Trophoblast cell (in vitro differentiated cells and primary cell): ENCODE measurements at regions not wholly inside any gene's neighbourhood (a gene's known extent, or its start where the extent isn't known, plus 50 kb on each side); places are given as distances from the start of the nearest gene placed in this dataset.

Experiments used
- DNase-seq, 2 donors: peaks; one replicate each; pipeline ENCODE4 v3.0.0-alpha.2; 2016
- H2AFZ ChIP-seq: 2 replicates; pipeline ENCODE4 v1.6.1; 2013; ENCODE audit warnings: low read length, moderate library complexity, mild to moderate bottlenecking; ENCODE audit not compliant: insufficient read depth, poor library complexity
- H2AK5ac ChIP-seq: 2 replicates; pipeline ENCODE4 v1.6.1; 2013; ENCODE audit warnings: mild to moderate bottlenecking, low read length
- H2BK120ac ChIP-seq: 2 replicates; pipeline ENCODE4 v1.6.1; 2013; ENCODE audit warnings: low read length, mild to moderate bottlenecking, moderate library complexity; ENCODE audit not compliant: insufficient read depth, poor library complexity
- H2BK12ac ChIP-seq: 2 replicates; pipeline ENCODE4 v1.6.1; 2013; ENCODE audit warnings: mild to moderate bottlenecking, low read length, moderate library complexity
- H2BK5ac ChIP-seq: 2 replicates; pipeline ENCODE4 v1.6.1; 2013; ENCODE audit warnings: low read length, low read depth, moderate library complexity, mild to moderate bottlenecking; ENCODE audit not compliant: poor library complexity
- H3K14ac ChIP-seq: 2 replicates; pipeline ENCODE4 v1.6.1; 2013; ENCODE audit warnings: mild to moderate bottlenecking, low read length
- H3K18ac ChIP-seq: 2 replicates; pipeline ENCODE4 v1.6.1; 2013; ENCODE audit warnings: mild to moderate bottlenecking, low read length
- H3K23ac ChIP-seq: 2 replicates; pipeline ENCODE4 v1.6.1; 2013; ENCODE audit warnings: low read length
- H3K27ac ChIP-seq: 2 replicates; pipeline ENCODE4 v1.5.1; 2013; ENCODE audit warnings: low read depth, mild to moderate bottlenecking, inconsistent platforms, low read length, moderate library complexity
- H3K27me3 ChIP-seq: 2 replicates; pipeline ENCODE4 v1.6.1; 2013; ENCODE audit warnings: inconsistent platforms, mild to moderate bottlenecking, low read length, moderate library complexity; ENCODE audit not compliant: insufficient read depth
- H3K36me3 ChIP-seq, 2 experiments: 1 replicate in 1 of 2; 2 replicates in 1 of 2; pipeline ENCODE4 v1.6.1; 2013; ENCODE audit warnings: low read length in 2 of 2, mild to moderate bottlenecking in 2 of 2, moderate library complexity in 1 of 2; ENCODE audit not compliant: insufficient read depth in 2 of 2, control insufficient read depth in 1 of 2
- H3K4ac ChIP-seq: 2 replicates; pipeline ENCODE4 v1.6.1; 2013; ENCODE audit warnings: low read depth, mild to moderate bottlenecking, low read length, moderate library complexity
- H3K4me1 ChIP-seq, 2 experiments: 1 replicate in 1 of 2; 2 replicates in 1 of 2; pipeline ENCODE4 v1.6.1; 2013; ENCODE audit warnings: low read length in 2 of 2, mild to moderate bottlenecking in 2 of 2, moderate library complexity in 1 of 2; ENCODE audit not compliant: insufficient read depth in 2 of 2, control insufficient read depth in 1 of 2
- H3K4me2 ChIP-seq: 2 replicates; pipeline ENCODE4 v1.6.1; 2013; ENCODE audit warnings: inconsistent platforms, mild to moderate bottlenecking, low read length, moderate library complexity
- H3K4me3 ChIP-seq: 2 replicates; pipeline ENCODE4 v1.5.1; 2013; ENCODE audit warnings: mild to moderate bottlenecking, low read depth, low read length, inconsistent platforms
- H3K79me1 ChIP-seq: one replicate; pipeline ENCODE4 v1.6.1; 2013; ENCODE audit warnings: low read length
- H3K79me2 ChIP-seq: 2 replicates; pipeline ENCODE4 v1.6.1; 2013; ENCODE audit warnings: low read length, mild to moderate bottlenecking; ENCODE audit not compliant: control insufficient read depth, insufficient read depth, poor library complexity
- H3K9ac ChIP-seq: 2 replicates; pipeline ENCODE4 v1.6.1; 2013; ENCODE audit warnings: mild to moderate bottlenecking, low read length
- H3K9me3 ChIP-seq: 2 replicates; pipeline ENCODE4 v1.6.1; 2013; ENCODE audit warnings: low read depth, mild to moderate bottlenecking, control low read depth, inconsistent platforms, low read length; ENCODE audit not compliant: insufficient read depth
- H4K12ac ChIP-seq: 2 replicates; pipeline ENCODE4 v1.6.1; 2013; ENCODE audit warnings: low read depth, mild to moderate bottlenecking, low read length, moderate library complexity
- H4K8ac ChIP-seq: 2 replicates; pipeline ENCODE4 v1.6.1; 2013; ENCODE audit warnings: low read depth, mild to moderate bottlenecking, low read length, moderate library complexity
- H4K91ac ChIP-seq: one replicate; pipeline ENCODE4 v1.6.1; 2013; ENCODE audit warnings: low read depth, mild to moderate bottlenecking, low read length, moderate library complexity
- WGBS: extraction: QIAGEN DNeasy Blood & Tissue Kit; methylation state at CpG from one replicate; pipeline ENCODE4 v1.1.7; 2013; ENCODE audit warnings: missing lambda C conversion rate; ENCODE audit not compliant: insufficient read length, insufficient coverage; ENCODE audit errors: extremely low coverage; 5-methylcytosine and 5-hydroxymethylcytosine counted together

DNA sequence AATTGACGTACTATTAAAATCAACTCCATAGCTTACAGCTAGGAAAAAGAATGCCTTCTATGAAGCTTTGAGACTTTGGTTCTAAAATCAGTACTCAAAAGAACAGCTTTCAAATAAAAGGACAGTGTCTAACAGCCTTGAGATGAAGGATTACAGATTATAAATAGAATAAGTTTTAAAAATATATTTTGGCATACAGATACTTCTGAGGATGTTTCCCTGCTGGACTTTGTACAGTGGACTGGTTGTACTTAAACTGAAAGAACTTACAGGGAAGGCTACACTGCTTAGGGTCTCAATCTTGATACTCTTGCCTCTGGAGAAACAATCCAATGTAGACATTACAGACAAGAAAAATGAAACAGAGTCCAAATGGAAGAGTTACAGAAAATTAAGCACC, 452.7 kb downstream of the CETN3 start:
- H3K4me2 ChIP-seq, result no peak overlapping the region
- H3K9ac ChIP-seq, result no peak overlapping the region
- no peaks in the 10 kb centered on the region for H3K79me2 ChIP-seq
- DNase-seq, result no peak
- H3K9me3 ChIP-seq, result no peaks in the 10 kb centered on the region
- H3K27ac ChIP-seq, result no peak overlapping the region
- H4K12ac ChIP-seq, result no peak overlapping the region
- no peak overlapping the region for H2AFZ ChIP-seq
- H2BK5ac ChIP-seq, result no peak overlapping the region
- no peaks in the 10 kb centered on the region for H3K4me1 ChIP-seq
- no peaks in the 10 kb centered on the region for H3K36me3 ChIP-seq
- H2BK120ac ChIP-seq, result no peak overlapping the region
- no peak overlapping the region for H2AK5ac ChIP-seq
- no peaks in the 10 kb centered on the region for H3K79me1 ChIP-seq
- H3K14ac ChIP-seq, result no peak overlapping the region
- no peak overlapping the region for H3K4me3 ChIP-seq
- H4K91ac ChIP-seq, result no peak overlapping the region
- H3K18ac ChIP-seq, result no peak overlapping the region
- WGBS, result no CpG with 5 or more reads among the region's 1 CpG
- H3K27me3 ChIP-seq, result no peaks in the 10 kb centered on the region
- no peak overlapping the region for H4K8ac ChIP-seq
- no peak overlapping the region for H3K4ac ChIP-seq
- no peak overlapping the region for H3K23ac ChIP-seq
- no peak overlapping the region for H2BK12ac ChIP-seq

- no CpG with 5 or more reads among the region's 4 CpGs for WGBS
- H4K12ac ChIP-seq, result no peak overlapping the region
- H3K9me3 ChIP-seq, result no peaks in the 10 kb centered on the region
- no peak overlapping the region for H2AFZ ChIP-seq
- no peak overlapping the region for H3K27ac ChIP-seq
- no peak overlapping the region for H4K91ac ChIP-seq
- H3K79me2 ChIP-seq, result no peaks in the 10 kb centered on the region
- no peak overlapping the region for H2BK120ac ChIP-seq
- H2BK5ac ChIP-seq, result no peak overlapping the region
- H3K4me3 ChIP-seq, result no peak overlapping the region
- H3K4ac ChIP-seq, result no peak overlapping the region
- H3K23ac ChIP-seq, result no peak overlapping the region
- H3K18ac ChIP-seq, result no peak overlapping the region
- no peaks in the 10 kb centered on the region for H3K79me1 ChIP-seq
- no peaks in the 10 kb centered on the region for H3K27me3 ChIP-seq
- H3K14ac ChIP-seq, result no peak overlapping the region
- no peak for DNase-seq
- no peak overlapping the region for H3K4me2 ChIP-seq
- no peak overlapping the region for H2BK12ac ChIP-seq
- H3K36me3 ChIP-seq, result no peaks in the 10 kb centered on the region
- no peak overlapping the region for H3K9ac ChIP-seq
- H4K8ac ChIP-seq, result no peak overlapping the region
- H3K4me1 ChIP-seq, result no peaks in the 10 kb centered on the region
- no peak overlapping the region for H2AK5ac ChIP-seq
Measured at GRCh38 chr5:89954916-89955315, 454.6 kb downstream of the CETN3 start.

DNA sequence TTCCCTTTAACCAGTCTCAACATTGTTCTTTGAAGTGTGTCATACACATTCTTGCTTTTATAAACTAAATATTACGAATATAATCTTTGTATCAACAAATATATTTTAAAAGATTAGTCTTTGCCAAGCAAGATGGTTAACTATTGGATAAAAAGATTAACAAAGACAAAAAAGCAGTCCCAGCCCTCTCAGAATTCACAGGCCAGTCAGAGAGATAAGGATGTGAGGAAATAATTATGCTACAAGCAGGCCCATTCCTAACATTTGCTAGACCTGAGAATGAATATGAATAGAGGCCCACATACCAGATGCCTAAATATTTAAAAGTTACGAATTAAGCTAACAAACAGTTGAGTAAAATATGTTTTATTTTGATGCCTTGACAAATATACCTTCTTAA, 457.7 kb downstream of the CETN3 start:
- no peak overlapping the region for H3K27ac ChIP-seq
- no peak overlapping the region for H2BK5ac ChIP-seq
- no peak overlapping the region for H2AFZ ChIP-seq
- H3K4me1 ChIP-seq, result no peaks in the 10 kb centered on the region
- H3K9ac ChIP-seq, result no peak overlapping the region
- H3K27me3 ChIP-seq, result no peaks in the 10 kb centered on the region
- H3K79me1 ChIP-seq, result no peaks in the 10 kb centered on the region
- H3K23ac ChIP-seq, result no peak overlapping the region
- H2BK12ac ChIP-seq, result no peak overlapping the region
- H3K79me2 ChIP-seq, result no peaks in the 10 kb centered on the region
- no peak overlapping the region for H3K14ac ChIP-seq
- H3K18ac ChIP-seq, result no peak overlapping the region
- H2BK120ac ChIP-seq, result no peak overlapping the region
- H3K4ac ChIP-seq, result no peak overlapping the region
- no CpG with 5 or more reads among the region's 2 CpGs for WGBS
- H4K91ac ChIP-seq, result no peak overlapping the region
- H2AK5ac ChIP-seq, result no peak overlapping the region
- H3K36me3 ChIP-seq, result no peaks in the 10 kb centered on the region
- H3K4me3 ChIP-seq, result no peak overlapping the region
- no peak overlapping the region for H3K4me2 ChIP-seq
- no peak overlapping the region for H4K8ac ChIP-seq
- H3K9me3 ChIP-seq, result no peaks in the 10 kb centered on the region
- no peak overlapping the region for H4K12ac ChIP-seq
- no peak for DNase-seq

- Histone ChIP-seq H3K79me2 (no peaks in the 10 kb centered on the region), H2BK120ac (no peak overlapping the region), H3K36me3 (no peaks in the 10 kb centered on the region), H2BK12ac (no peak overlapping the region), H4K91ac (no peak overlapping the region), H3K4me3 (no peak overlapping the region), H3K4ac (no peak overlapping the region), H2AK5ac (no peak overlapping the region), H3K79me1 (no peaks in the 10 kb centered on the region), H3K18ac (no peak overlapping the region), H3K27me3 (no peaks in the 10 kb centered on the region), H4K12ac (no peak overlapping the region), H2BK5ac (no peak overlapping the region), H4K8ac (no peak overlapping the region), H3K9ac (no peak overlapping the region), H3K9me3 (no peaks in the 10 kb centered on the region), H3K4me1 (no peaks in the 10 kb centered on the region), H3K27ac (no peak overlapping the region), H3K14ac (no peak overlapping the region), H3K23ac (no peak overlapping the region), H3K4me2 (no peak overlapping the region), H2AFZ (no peak overlapping the region)
- WGBS, result no CpG with 5 or more reads among the region's 1 CpG
- DNase-seq, result no peak
Measured at GRCh38 chr5:89950234-89950633, 459.3 kb downstream of the CETN3 start.
